ENCODE measurements at regions not wholly inside any gene's neighbourhood (a gene's known extent, or its start where the extent isn't known, plus 50 kb on each side); places are given as distances from the start of the nearest gene placed in this dataset.
A peak's percentile ranks its signal among the peaks of the same experiment; 100 is the strongest.

GRCh38 chr9:89663614-89663970 is 58.8 kb downstream of the GADD45G start:
- H3K9me3 ChIP-seq (ENCODE audit: low read depth), result no peaks in the 10 kb centered on the region
- no peak for DNase-seq (ENCODE audit: low read depth in 1 of 2, low spot score in 1 of 2)
- no peaks in the 10 kb centered on the region for H3K27me3 ChIP-seq
- no peaks in the 10 kb centered on the region for H3K36me3 ChIP-seq
- TF ChIP-seq CTCF (IDR thresholded peaks at IDR 0.05; ENCODE audit: low read depth, low read length), result no peak
- H3K4me1 ChIP-seq (ENCODE audit: low read depth), result peaks cover 28% of the 10 kb centered on the region
- no peak overlapping the region for H3K4me3 ChIP-seq
- H3K27ac ChIP-seq, result no peak overlapping the region

- Histone ChIP-seq H3K36me3 (no peaks in the 10 kb centered on the region), H3K4me1 (ENCODE audit: low read depth) (peaks cover 28% of the 10 kb centered on the region), H3K9me3 (ENCODE audit: low read depth) (no peaks in the 10 kb centered on the region), H3K4me3 (no peak overlapping the region), H3K27ac (no peak overlapping the region), H3K27me3 (no peaks in the 10 kb centered on the region)
- TF ChIP-seq CTCF (IDR thresholded peaks at IDR 0.05; ENCODE audit: low read depth, low read length), result no peak
- DNase-seq (ENCODE audit: low read depth in 1 of 2, low spot score in 1 of 2), result no peak
Observed at GRCh38 chr9:89664010-89664409, 59.2 kb downstream of the GADD45G start.

- Histone ChIP-seq H3K27ac (no peak overlapping the region), H3K4me3 (no peak overlapping the region), H3K36me3 (no peaks in the 10 kb centered on the region), H3K27me3 (no peaks in the 10 kb centered on the region), H3K9me3 (ENCODE audit: low read depth) (no peaks in the 10 kb centered on the region), H3K4me1 (ENCODE audit: low read depth) (peaks cover 28% of the 10 kb centered on the region)
- no peak for DNase-seq (ENCODE audit: low read depth in 1 of 2, low spot score in 1 of 2)
- no peak for TF ChIP-seq CTCF (IDR thresholded peaks at IDR 0.05; ENCODE audit: low read depth, low read length)
Observed at GRCh38 chr9:89664896-89665329, 60.1 kb downstream of the GADD45G start.

GRCh38 chr9:89666364-89666763 is 61.6 kb downstream of the GADD45G start:
- no peak for DNase-seq (ENCODE audit: low read depth in 1 of 2, low spot score in 1 of 2)
- no peaks in the 10 kb centered on the region for H3K27me3 ChIP-seq
- TF ChIP-seq CTCF (IDR thresholded peaks at IDR 0.05; ENCODE audit: low read depth, low read length), result no peak
- no peaks in the 10 kb centered on the region for H3K9me3 ChIP-seq (ENCODE audit: low read depth)
- H3K4me3 ChIP-seq, result no peak overlapping the region
- H3K4me1 ChIP-seq (ENCODE audit: low read depth), result peaks cover 24% of the 10 kb centered on the region
- H3K27ac ChIP-seq, result no peak overlapping the region
- H3K36me3 ChIP-seq, result no peaks in the 10 kb centered on the region

GRCh38 chr9:89666950-89667349 is 62.1 kb downstream of the GADD45G start:
- H3K27me3 ChIP-seq, result no peaks in the 10 kb centered on the region
- no peak overlapping the region for H3K27ac ChIP-seq
- no peak for TF ChIP-seq CTCF (IDR thresholded peaks at IDR 0.05; ENCODE audit: low read depth, low read length)
- H3K4me3 ChIP-seq, result no peak overlapping the region
- no peaks in the 10 kb centered on the region for H3K9me3 ChIP-seq (ENCODE audit: low read depth)
- peaks cover 19% of the 10 kb centered on the region for H3K4me1 ChIP-seq (ENCODE audit: low read depth)
- no peaks in the 10 kb centered on the region for H3K36me3 ChIP-seq
- peak in 1 of 2 donors; percentile 21 for DNase-seq (ENCODE audit: low read depth in 1 of 2, low spot score in 1 of 2)

GRCh38 chr9:89667726-89668125 is 62.9 kb downstream of the GADD45G start:
- no peaks in the 10 kb centered on the region for H3K36me3 ChIP-seq
- no peak overlapping the region for H3K27ac ChIP-seq
- no peak for TF ChIP-seq CTCF (IDR thresholded peaks at IDR 0.05; ENCODE audit: low read depth, low read length)
- no peaks in the 10 kb centered on the region for H3K9me3 ChIP-seq (ENCODE audit: low read depth)
- no peak overlapping the region for H3K4me3 ChIP-seq
- DNase-seq (ENCODE audit: low read depth in 1 of 2, low spot score in 1 of 2), result peak in 1 of 2 donors; percentile 65
- H3K27me3 ChIP-seq, result no peaks in the 10 kb centered on the region
- peaks cover 14% of the 10 kb centered on the region for H3K4me1 ChIP-seq (ENCODE audit: low read depth)

Data from cardiac muscle cell (in vitro differentiated cells and primary cell).